ENCODE measurements at regions not wholly inside any gene's neighbourhood (a gene's known extent, or its start where the extent isn't known, plus 50 kb on each side); places are given as distances from the start of the nearest gene placed in this dataset.

DNA sequence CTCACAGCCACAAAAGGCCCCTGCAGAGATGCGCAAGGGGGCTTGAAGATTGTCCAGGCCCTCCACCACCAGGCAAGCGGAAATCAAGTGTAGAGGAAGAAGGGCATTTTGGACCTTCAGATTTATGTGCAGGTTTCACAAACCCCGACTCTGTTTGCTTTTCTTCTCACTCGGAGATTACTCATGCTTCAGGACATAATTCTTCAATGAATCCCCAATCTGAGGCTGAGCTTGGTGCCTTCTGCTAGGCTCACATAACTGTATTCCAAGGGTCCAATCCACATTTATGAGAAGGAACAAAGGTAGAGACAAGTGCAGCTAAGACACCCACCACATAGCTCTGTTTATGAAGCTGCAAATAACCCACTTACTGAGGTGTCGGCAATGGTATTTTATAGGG is 50.6 kb upstream of the NMNAT3 start:
- Histone ChIP-seq H3K4me3 (no peak overlapping the region), H3K27ac (no peak overlapping the region), H3K27me3 (no peaks in the 10 kb centered on the region), H3K9me3 (no peaks in the 10 kb centered on the region), H3K36me3 (no peaks in the 10 kb centered on the region), H3K4me1 (no peaks in the 10 kb centered on the region)
- TF ChIP-seq, protein P1, sequence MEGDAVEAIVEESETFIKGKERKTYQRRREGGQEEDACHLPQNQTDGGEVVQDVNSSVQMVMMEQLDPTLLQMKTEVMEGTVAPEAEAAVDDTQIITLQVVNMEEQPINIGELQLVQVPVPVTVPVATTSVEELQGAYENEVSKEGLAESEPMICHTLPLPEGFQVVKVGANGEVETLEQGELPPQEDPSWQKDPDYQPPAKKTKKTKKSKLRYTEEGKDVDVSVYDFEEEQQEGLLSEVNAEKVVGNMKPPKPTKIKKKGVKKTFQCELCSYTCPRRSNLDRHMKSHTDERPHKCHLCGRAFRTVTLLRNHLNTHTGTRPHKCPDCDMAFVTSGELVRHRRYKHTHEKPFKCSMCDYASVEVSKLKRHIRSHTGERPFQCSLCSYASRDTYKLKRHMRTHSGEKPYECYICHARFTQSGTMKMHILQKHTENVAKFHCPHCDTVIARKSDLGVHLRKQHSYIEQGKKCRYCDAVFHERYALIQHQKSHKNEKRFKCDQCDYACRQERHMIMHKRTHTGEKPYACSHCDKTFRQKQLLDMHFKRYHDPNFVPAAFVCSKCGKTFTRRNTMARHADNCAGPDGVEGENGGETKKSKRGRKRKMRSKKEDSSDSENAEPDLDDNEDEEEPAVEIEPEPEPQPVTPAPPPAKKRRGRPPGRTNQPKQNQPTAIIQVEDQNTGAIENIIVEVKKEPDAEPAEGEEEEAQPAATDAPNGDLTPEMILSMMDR (IDR thresholded peaks at IDR 0.05) = no peak
- no peak for DNase-seq (ENCODE audit: low spot score in 2 of 2)
- intact Hi-C loops (cut with DNase I) = no loop called here
